ENCODE measurements at regions not wholly inside any gene's neighbourhood (a gene's known extent, or its start where the extent isn't known, plus 50 kb on each side); places are given as distances from the start of the nearest gene placed in this dataset.
A peak's percentile ranks its signal among the peaks of the same experiment; 100 is the strongest.
"Not testable (repeated sequence)": the region's sequence is repeated elsewhere in the genome, so short reads cannot be mapped to it uniquely, and the experiment has no call there.

GRCh38 chr5:17127743-17128231, 89.6 kb upstream of the BASP1 start:
- TF ChIP-seq CTCF (IDR thresholded peaks at IDR 0.05; ENCODE audit: low read depth, low read length) = no peak
- no peak for DNase-seq (ENCODE audit: extremely low read depth, low read depth)

- TF ChIP-seq CTCF (IDR thresholded peaks at IDR 0.05; ENCODE audit: low read depth, low read length) = no peak
- no peak for DNase-seq (ENCODE audit: extremely low read depth, low read depth)
These were observed 88.2 kb upstream of the BASP1 start for GRCh38 chr5:17129093-17129849.

- DNase-seq (ENCODE audit: extremely low read depth, low read depth) = not testable (repeated sequence)
These were observed 87.1 kb upstream of the BASP1 start for GRCh38 chr5:17130302-17130701.

GRCh38 chr5:17132444-17133083, 84.9 kb upstream of the BASP1 start:
- peak; percentile 53 for TF ChIP-seq CTCF (IDR thresholded peaks at IDR 0.05; ENCODE audit: low read depth, low read length)
- DNase-seq (ENCODE audit: extremely low read depth, low read depth) = no peak

GRCh38 chr5:17135050-17135449, 82.4 kb upstream of the BASP1 start:
- DNase-seq (ENCODE audit: extremely low read depth, low read depth) = no peak
- no peak for TF ChIP-seq CTCF (IDR thresholded peaks at IDR 0.05; ENCODE audit: low read depth, low read length)

- no peak for DNase-seq (ENCODE audit: extremely low read depth, low read depth)
- TF ChIP-seq CTCF (IDR thresholded peaks at IDR 0.05; ENCODE audit: low read depth, low read length) = no peak
These were observed 74.1 kb upstream of the BASP1 start for GRCh38 chr5:17143335-17143734.

GRCh38 chr5:17146280-17146841, 71.1 kb upstream of the BASP1 start:
- DNase-seq (ENCODE audit: extremely low read depth, low read depth) = no peak
- no peak for TF ChIP-seq CTCF (IDR thresholded peaks at IDR 0.05; ENCODE audit: low read depth, low read length)

All from AG09319 (cell line).